ENCODE measurements at regions not wholly inside any gene's neighbourhood (a gene's known extent, or its start where the extent isn't known, plus 50 kb on each side); places are given as distances from the start of the nearest gene placed in this dataset.

DNA sequence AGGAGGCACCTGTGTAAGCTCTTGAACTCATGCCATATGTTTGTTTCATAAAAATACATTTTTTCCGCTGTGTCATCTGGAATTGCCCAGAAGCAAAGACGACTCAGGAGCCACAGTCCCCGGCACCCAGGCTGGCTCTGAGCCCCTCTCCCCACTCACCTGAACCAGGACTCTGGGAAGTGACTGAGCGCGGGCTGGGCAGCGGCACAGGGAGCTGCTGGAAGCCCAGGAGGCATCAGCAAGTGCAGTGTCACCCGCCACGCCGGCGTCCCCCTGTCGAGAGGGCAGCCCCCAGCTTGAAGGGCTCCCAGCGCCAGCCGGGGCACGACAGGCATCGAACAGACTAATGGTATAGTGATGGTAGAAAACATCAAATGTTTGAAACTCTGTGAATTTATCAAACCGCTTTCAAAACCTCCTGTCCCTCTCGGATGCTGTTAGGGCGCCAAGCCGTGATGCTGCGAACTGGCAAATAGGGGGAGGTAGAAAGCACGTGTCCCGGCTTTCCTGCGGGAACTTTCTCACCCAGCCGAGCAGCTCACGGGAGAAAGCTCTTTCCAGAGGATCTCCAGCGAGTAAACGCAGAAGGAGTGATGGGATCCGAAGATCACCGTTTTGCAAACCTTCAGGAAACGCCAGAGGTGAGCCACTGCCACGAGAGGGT, 57.8 kb upstream of the COL18A1 start:
- no peak overlapping the region for H3K4me3 Mint-ChIP-seq
- H3K4me1 ChIP-seq (ENCODE audit: control insufficient read depth, insufficient read depth, low read length, poor library complexity, severe bottlenecking), result no peaks in the 10 kb centered on the region
- no peak for ATAC-seq (ENCODE audit: low read depth in 2 of 2)
- no peaks in the 10 kb centered on the region for H3K36me3 Mint-ChIP-seq
- no peaks in the 10 kb centered on the region for H3K27me3 ChIP-seq (ENCODE audit: control insufficient read depth, insufficient read depth, low read length)
- H3K9me3 ChIP-seq (ENCODE audit: control insufficient read depth in 2 of 2, low read length in 2 of 2), result no peaks in the 10 kb centered on the region
- no peak overlapping the region for H3K27ac ChIP-seq (ENCODE audit: insufficient read depth, low read length, poor library complexity, severe bottlenecking)
- no peak overlapping the region for H3K27ac Mint-ChIP-seq
- H3K9me3 Mint-ChIP-seq, result no peaks in the 10 kb centered on the region
- no peaks in the 10 kb centered on the region for H3K36me3 ChIP-seq (ENCODE audit: control insufficient read depth, insufficient read depth, low read length)
- no peak for DNase-seq
- H3K4me1 Mint-ChIP-seq, result peaks cover 0 to 2% (median 0%) of the 10 kb centered on the region in 4 donors
- H3K4me3 ChIP-seq (ENCODE audit: low read depth, low read length), result no peak overlapping the region
- no peaks in the 10 kb centered on the region for H3K27me3 Mint-ChIP-seq

DNA sequence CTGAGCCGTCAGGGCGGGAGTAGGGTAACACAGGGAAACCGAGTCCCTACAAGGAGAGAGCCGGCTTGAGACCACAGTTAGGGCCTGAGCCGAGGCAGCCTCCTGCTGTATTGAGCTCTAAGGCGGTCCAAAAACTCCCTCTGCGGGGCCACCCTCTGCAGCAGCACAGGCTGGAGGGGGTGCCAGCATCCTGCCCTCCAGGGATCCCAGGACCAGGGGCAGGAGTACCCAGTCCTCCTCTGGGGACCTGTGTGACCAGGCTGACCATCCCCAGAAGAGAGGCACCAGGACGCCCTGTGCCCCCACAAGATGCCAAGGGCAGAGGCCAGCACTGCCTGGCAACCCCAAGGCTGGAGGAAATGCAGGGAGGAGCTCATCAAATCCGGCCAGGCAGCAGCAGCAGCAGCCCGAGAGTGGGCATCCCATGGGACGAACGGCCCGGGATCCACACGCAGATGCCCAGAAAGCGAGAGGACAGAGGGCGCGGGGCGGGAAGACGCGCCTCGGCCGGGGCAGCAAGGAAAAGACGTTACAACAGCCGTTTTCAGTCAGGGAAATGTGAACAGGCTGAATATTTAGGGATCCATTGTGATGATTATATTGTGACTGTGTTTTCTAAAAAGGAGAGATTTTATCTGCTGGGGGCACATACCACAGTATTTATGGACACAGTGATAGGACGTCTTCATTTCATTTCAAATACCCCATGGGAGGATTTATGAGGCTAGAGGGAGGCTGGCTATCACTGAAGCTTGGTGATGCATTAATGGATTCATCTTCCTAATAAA, 57.1 kb upstream of the COL18A1 start:
- Histone ChIP-seq H3K4me1 (ENCODE audit: control insufficient read depth, insufficient read depth, low read length, poor library complexity, severe bottlenecking) (no peaks in the 10 kb centered on the region), H3K9me3 (ENCODE audit: control insufficient read depth in 2 of 2, low read length in 2 of 2) (no peaks in the 10 kb centered on the region), H3K27ac (ENCODE audit: insufficient read depth, low read length, poor library complexity, severe bottlenecking) (no peak overlapping the region), H3K4me3 (ENCODE audit: low read depth, low read length) (no peak overlapping the region), H3K36me3 (ENCODE audit: control insufficient read depth, insufficient read depth, low read length) (no peaks in the 10 kb centered on the region), H3K27me3 (ENCODE audit: control insufficient read depth, insufficient read depth, low read length) (no peaks in the 10 kb centered on the region)
- Mint-ChIP-seq H3K36me3 (no peaks in the 10 kb centered on the region), H3K4me1 (peaks cover 0 to 2% (median 0%) of the 10 kb centered on the region in 4 donors), H3K27me3 (no peaks in the 10 kb centered on the region), H3K9me3 (no peaks in the 10 kb centered on the region), H3K4me3 (no peak overlapping the region), H3K27ac (no peak overlapping the region)
- DNase-seq (no peak), ATAC-seq (ENCODE audit: low read depth in 2 of 2) (no peak)

DNA sequence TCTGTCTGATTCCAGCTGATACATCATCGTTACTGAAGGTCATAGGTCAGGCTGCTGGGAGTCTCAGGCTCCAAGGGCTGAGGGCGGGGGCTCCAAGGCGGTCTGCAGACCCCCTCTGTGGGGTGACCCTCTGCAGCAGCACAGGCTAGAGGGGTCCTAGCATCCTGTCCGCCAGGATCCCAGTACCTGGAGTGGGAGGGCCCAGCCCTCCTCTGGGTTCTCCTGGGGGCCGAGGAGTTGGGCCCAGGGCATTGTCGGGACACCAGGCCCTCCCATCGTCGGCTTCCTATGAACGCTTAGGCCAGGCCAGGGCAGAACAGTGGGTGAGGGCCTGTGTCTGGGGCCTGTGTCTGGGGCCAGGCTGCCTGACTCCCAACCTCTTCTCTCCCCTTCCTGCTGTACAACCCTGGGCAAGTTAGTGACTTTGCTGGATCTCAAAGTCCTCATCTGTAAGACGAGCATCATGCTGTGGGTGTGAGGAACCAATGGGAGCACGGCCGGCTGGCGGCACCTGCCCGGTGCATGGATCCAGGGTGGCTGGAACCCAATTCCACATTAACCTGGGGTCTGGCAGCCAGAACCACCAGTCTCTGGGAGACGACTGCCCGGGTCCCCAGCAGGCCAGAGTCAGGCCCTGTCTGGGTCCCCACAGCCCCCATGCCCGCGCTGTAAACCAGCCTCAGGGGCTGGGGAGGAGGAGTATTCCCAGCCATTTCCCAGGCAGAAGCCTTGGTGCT, 56.2 kb upstream of the COL18A1 start:
- H3K4me3 Mint-ChIP-seq, result no peak overlapping the region
- Histone ChIP-seq H3K9me3 (ENCODE audit: control insufficient read depth in 2 of 2, low read length in 2 of 2) (no peaks in the 10 kb centered on the region), H3K4me3 (ENCODE audit: low read depth, low read length) (no peak overlapping the region), H3K27me3 (ENCODE audit: control insufficient read depth, insufficient read depth, low read length) (no peaks in the 10 kb centered on the region), H3K27ac (ENCODE audit: insufficient read depth, low read length, poor library complexity, severe bottlenecking) (no peak overlapping the region), H3K4me1 (ENCODE audit: control insufficient read depth, insufficient read depth, low read length, poor library complexity, severe bottlenecking) (no peaks in the 10 kb centered on the region), H3K36me3 (ENCODE audit: control insufficient read depth, insufficient read depth, low read length) (no peaks in the 10 kb centered on the region)
- DNase-seq (no peak), ATAC-seq (ENCODE audit: low read depth in 2 of 2) (no peak)
- H3K27ac Mint-ChIP-seq, result no peak overlapping the region
- peaks cover 0 to 2% (median 0%) of the 10 kb centered on the region in 4 donors for H3K4me1 Mint-ChIP-seq
- H3K36me3 Mint-ChIP-seq, result no peaks in the 10 kb centered on the region
- no peaks in the 10 kb centered on the region for H3K9me3 Mint-ChIP-seq
- H3K27me3 Mint-ChIP-seq, result no peaks in the 10 kb centered on the region

DNA sequence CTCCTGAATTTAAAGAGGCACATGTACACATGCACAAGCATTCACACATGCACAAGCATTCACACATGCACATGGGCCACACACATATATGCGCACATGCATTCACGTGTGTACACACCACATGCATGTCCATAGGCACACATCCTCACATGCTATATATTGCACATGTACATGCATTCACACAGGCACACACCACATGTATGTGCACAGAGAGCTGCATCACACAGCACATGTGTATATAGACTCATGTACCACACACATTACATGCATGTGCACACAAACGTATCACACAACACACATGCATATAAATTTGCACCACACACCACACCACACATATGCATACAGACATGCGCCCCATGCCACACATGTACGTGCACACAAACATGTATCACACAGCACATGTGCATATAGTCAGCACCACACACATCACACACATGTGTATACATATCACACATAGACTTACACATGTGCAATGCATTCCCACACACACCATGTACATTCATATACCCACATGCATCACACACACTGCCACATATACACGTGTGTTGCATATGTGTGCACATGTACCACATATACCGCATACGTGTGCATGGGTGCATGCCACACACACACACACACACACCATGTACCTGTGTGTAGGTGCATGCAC, 54.6 kb upstream of the COL18A1 start:
- no peaks in the 10 kb centered on the region for H3K9me3 ChIP-seq (ENCODE audit: control insufficient read depth in 2 of 2, low read length in 2 of 2)
- Mint-ChIP-seq H3K9me3 (no peaks in the 10 kb centered on the region), H3K4me1 (peaks cover 0 to 6% (median 1%) of the 10 kb centered on the region in 4 donors), H3K27me3 (peaks cover 9% of the 10 kb centered on the region), H3K4me3 (no peak overlapping the region), H3K27ac (no peak overlapping the region), H3K36me3 (no peaks in the 10 kb centered on the region)
- no peaks in the 10 kb centered on the region for H3K4me1 ChIP-seq (ENCODE audit: control insufficient read depth, insufficient read depth, low read length, poor library complexity, severe bottlenecking)
- ATAC-seq (ENCODE audit: low read depth in 2 of 2), result no peak
- H3K4me3 ChIP-seq (ENCODE audit: low read depth, low read length), result no peak overlapping the region
- H3K36me3 ChIP-seq (ENCODE audit: control insufficient read depth, insufficient read depth, low read length), result no peaks in the 10 kb centered on the region
- H3K27me3 ChIP-seq (ENCODE audit: control insufficient read depth, insufficient read depth, low read length), result no peaks in the 10 kb centered on the region
- DNase-seq, result no peak
- H3K27ac ChIP-seq (ENCODE audit: insufficient read depth, low read length, poor library complexity, severe bottlenecking), result no peak overlapping the region

- Mint-ChIP-seq H3K27me3 (peaks cover 16% of the 10 kb centered on the region), H3K4me3 (no peak overlapping the region), H3K36me3 (no peaks in the 10 kb centered on the region), H3K4me1 (peaks cover 0 to 12% (median 6%) of the 10 kb centered on the region in 4 donors), H3K27ac (no peak overlapping the region), H3K9me3 (no peaks in the 10 kb centered on the region)
- ATAC-seq (ENCODE audit: low read depth in 2 of 2) (no peak), DNase-seq (no peak)
- Histone ChIP-seq H3K27me3 (ENCODE audit: control insufficient read depth, insufficient read depth, low read length) (no peaks in the 10 kb centered on the region), H3K9me3 (ENCODE audit: control insufficient read depth in 2 of 2, low read length in 2 of 2) (no peaks in the 10 kb centered on the region), H3K36me3 (ENCODE audit: control insufficient read depth, insufficient read depth, low read length) (no peaks in the 10 kb centered on the region), H3K4me3 (ENCODE audit: low read depth, low read length) (no peak overlapping the region), H3K27ac (ENCODE audit: insufficient read depth, low read length, poor library complexity, severe bottlenecking) (no peak overlapping the region), H3K4me1 (ENCODE audit: control insufficient read depth, insufficient read depth, low read length, poor library complexity, severe bottlenecking) (no peaks in the 10 kb centered on the region)
These were observed 53.9 kb upstream of the COL18A1 start for GRCh38 chr21:45351061-45351460.

- H3K4me3 Mint-ChIP-seq, result no peak overlapping the region
- no peak overlapping the region for H3K27ac Mint-ChIP-seq
- Histone ChIP-seq H3K27me3 (ENCODE audit: control insufficient read depth, insufficient read depth, low read length) (no peaks in the 10 kb centered on the region), H3K36me3 (ENCODE audit: control insufficient read depth, insufficient read depth, low read length) (no peaks in the 10 kb centered on the region), H3K9me3 (ENCODE audit: control insufficient read depth in 2 of 2, low read length in 2 of 2) (no peaks in the 10 kb centered on the region), H3K27ac (ENCODE audit: insufficient read depth, low read length, poor library complexity, severe bottlenecking) (no peak overlapping the region), H3K4me1 (ENCODE audit: control insufficient read depth, insufficient read depth, low read length, poor library complexity, severe bottlenecking) (no peaks in the 10 kb centered on the region), H3K4me3 (ENCODE audit: low read depth, low read length) (no peak overlapping the region)
- ATAC-seq (ENCODE audit: low read depth in 2 of 2) (no peak), DNase-seq (no peak)
- H3K4me1 Mint-ChIP-seq, result peaks cover 0 to 13% (median 6%) of the 10 kb centered on the region in 4 donors
- H3K36me3 Mint-ChIP-seq, result no peaks in the 10 kb centered on the region
- peaks cover 19% of the 10 kb centered on the region for H3K27me3 Mint-ChIP-seq
- no peaks in the 10 kb centered on the region for H3K9me3 Mint-ChIP-seq
These were observed 53.3 kb upstream of the COL18A1 start for GRCh38 chr21:45351526-45352275.

DNA sequence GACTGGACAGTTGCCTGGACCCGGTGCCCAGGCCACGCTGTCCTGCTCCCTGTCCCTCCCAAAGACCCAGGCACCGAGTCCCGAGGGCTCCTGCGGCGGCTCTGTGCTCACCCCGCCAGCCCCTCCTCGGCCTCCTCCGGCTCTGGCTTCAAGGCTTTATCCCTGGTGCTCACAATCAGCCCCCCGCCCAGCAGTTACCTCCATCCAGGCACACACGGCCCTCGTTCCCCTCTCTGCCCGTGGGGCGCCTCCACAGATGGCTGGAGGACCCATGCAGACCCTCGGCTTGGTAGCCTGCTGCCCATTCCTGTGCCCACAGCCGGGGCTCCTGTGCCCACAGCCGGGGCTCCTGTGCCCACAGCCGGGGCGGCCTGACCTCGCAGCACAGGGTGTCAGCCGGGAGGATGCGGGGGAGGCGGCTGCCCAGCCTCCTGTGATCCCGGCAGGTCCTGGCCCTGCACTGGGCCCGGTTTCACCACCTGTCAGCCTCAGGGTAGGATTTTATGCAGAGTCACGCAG, 52.3 kb upstream of the COL18A1 start:
- Mint-ChIP-seq H3K27ac (no peak overlapping the region), H3K4me1 (peaks cover 0 to 13% (median 6%) of the 10 kb centered on the region in 4 donors), H3K9me3 (no peaks in the 10 kb centered on the region), H3K27me3 (peaks cover 19% of the 10 kb centered on the region), H3K4me3 (no peak overlapping the region), H3K36me3 (no peaks in the 10 kb centered on the region)
- DNase-seq, result no peak
- Histone ChIP-seq H3K36me3 (ENCODE audit: control insufficient read depth, insufficient read depth, low read length) (no peaks in the 10 kb centered on the region), H3K27ac (ENCODE audit: insufficient read depth, low read length, poor library complexity, severe bottlenecking) (no peak overlapping the region), H3K4me1 (ENCODE audit: control insufficient read depth, insufficient read depth, low read length, poor library complexity, severe bottlenecking) (no peaks in the 10 kb centered on the region), H3K27me3 (ENCODE audit: control insufficient read depth, insufficient read depth, low read length) (no peaks in the 10 kb centered on the region), H3K4me3 (ENCODE audit: low read depth, low read length) (no peak overlapping the region), H3K9me3 (ENCODE audit: control insufficient read depth in 2 of 2, low read length in 2 of 2) (no peaks in the 10 kb centered on the region)
- ATAC-seq (ENCODE audit: low read depth in 2 of 2), result no peak

Data from CD4-positive, CD25-positive, alpha-beta regulatory T cell (primary cell).